Islet of Langerhans (tissue), 1 donor: ENCODE measurements at regions not wholly inside any gene's neighbourhood (a gene's known extent, or its start where the extent isn't known, plus 50 kb on each side); places are given as distances from the start of the nearest gene placed in this dataset.

Experiments
- FAIRE-seq: peaks from one replicate; lab custom pipeline; 2011; peaks lifted over from hg19 to GRCh38; lab: Jason Lieb, UNC

DNA sequence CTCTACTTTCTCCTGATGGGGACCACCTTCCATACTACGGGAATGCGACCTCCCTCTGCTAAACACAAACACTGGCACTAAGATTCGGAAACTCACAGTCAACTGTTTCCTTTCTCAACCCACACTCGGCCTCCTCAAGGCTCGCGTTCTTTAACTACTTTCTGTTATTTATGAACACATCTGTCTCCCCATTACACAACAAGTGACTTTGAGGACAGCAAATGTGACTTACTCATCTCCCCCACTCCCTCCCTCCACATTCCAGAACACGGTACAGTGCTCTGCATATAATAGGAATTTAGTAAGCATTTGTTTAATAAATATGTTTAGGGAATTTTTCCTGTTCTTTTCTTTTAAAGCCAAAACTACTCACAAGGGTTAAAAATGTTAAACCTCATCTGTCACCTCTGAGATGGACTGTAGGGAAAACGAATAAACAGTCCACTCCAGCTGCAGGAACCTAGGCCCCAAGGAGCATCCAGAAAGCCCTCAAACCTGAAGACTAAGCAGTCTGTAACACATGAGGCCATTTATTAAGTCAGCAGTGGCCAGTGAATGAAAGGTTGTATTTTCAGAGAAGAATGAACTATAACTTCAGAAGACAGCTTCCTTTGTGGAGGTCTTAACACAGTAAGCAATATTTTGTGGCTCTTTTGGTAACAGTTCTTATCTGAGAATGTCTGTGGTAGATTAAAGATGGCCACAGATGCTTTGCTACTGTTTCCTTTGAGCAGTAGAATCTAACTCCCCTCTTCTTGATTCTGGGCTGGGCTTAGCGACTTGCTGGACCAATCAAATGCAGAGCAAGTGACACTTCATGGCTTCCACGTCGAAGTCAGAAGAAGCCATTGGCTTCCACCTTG, 209.6 kb upstream of the DTNBP1 start:
- FAIRE-seq: no peak

- FAIRE-seq: no peak
Measured at GRCh38 chr6:15871276-15871675, 208.4 kb upstream of the DTNBP1 start.

DNA sequence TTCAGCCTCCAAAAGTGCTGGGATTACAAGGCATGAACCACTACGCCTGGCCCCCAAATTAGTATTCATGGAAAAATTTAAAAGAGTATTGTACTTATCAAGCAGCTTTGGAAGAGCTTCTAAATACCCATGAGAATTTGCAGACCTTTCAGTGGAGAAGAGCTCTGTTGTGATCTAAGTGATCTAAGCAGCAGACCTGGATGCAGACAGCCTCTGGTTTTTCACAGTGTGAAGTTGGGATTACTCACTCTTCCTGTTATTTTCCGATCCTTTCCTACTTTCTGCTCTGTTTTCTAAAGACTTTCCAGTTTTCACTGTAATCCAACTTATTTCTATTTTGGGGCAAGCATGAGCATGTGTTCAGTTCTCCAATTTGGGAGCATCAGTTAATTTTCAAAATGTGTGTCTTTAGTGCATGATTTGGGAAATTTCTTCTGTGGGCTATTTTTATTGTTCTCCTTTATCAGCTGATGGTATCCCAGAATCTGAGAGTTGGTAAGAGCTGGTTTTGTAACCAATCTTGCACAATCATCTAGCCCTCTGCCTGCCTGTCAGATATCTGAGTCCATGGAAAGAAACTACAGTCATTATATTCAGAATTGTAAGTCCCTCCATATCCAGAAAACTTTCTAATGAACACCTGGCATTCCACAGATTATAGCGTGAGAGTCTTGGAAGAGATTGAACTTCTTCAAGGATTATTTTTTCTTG, 207.7 kb upstream of the DTNBP1 start:
- FAIRE-seq: no peak

DNA sequence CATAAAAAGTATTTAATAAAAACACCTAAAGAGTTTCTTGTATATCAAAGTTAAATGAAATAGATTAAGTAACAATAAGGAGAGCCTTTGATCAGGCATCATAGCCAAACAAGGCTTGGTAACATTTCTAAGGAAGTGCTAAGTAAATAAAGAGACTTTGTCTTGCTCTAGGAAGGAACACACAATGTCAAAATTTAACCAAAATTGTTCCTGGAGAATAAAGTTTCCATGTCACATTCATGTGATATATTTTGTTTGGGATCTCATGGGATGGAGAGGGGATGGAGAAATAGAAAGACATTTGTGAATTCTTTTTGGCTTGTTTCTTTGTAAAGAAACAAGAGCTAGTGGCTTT, 201.9 kb upstream of the DTNBP1 start:
- FAIRE-seq: no peak

DNA sequence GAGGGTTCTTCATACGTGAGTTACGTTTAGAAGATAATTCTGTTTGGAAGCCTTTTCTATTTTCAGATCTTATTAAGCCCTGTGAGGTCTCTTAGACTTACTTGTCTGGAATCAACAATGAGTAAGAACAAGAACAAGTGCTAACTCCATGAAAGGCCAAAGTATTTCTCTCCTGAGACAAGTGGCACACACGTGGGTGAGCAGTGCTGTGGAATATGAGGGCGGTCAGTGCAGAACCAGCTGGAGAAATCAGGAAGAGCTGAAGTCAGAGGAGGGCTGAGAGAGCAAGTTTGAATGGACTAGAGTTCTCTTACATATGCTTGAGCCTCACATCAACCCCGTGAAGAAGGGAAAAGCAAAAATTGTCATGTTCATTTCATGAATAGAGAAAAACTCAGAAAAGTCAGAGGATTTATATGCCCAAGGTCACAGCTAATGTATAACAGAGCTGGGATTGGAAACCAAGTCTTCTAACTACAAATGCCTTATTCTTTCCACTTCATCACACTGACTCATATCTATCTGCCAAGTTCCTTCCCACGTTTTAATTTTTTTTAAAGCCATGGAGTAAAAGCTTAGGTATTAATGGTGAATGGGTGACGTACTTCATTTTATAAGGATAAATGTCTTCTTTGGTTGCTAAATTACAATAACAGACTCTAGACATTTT, 201.3 kb upstream of the DTNBP1 start:
- no peak for FAIRE-seq

GRCh38 chr6:15862810-15863209, 200.0 kb upstream of the DTNBP1 start:
- FAIRE-seq: no peak

- no peak for FAIRE-seq
Measured at GRCh38 chr6:15861486-15861885, 198.7 kb upstream of the DTNBP1 start.

GRCh38 chr6:15854826-15855710, 192.2 kb upstream of the DTNBP1 start:
- no peak for FAIRE-seq

GRCh38 chr6:15854378-15854777, 191.6 kb upstream of the DTNBP1 start:
- no peak for FAIRE-seq

GRCh38 chr6:15853259-15853658, 190.4 kb upstream of the DTNBP1 start:
- FAIRE-seq: no peak

GRCh38 chr6:15852289-15852688, 189.5 kb upstream of the DTNBP1 start:
- no peak for FAIRE-seq

- FAIRE-seq: no peak
Measured at GRCh38 chr6:15849395-15849794, 186.6 kb upstream of the DTNBP1 start.

DNA sequence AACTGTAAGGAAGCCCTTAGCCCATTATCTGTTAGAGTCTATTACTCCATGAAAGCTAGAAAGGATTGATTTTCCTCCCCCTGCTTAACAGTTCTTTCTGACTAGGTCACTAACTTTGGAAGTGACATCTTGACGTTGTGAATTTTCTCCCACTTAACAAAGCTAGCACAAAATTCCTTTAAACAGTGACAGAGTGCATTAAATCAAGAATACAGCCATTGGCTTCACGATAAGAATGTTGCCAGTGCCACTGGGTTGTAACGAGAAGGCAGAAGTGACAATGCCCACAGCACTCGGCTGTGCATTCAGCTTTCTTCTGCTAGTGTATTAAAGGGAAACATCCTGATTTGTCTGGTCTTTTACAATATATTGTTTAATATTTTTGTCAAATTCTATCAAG, 182.7 kb upstream of the DTNBP1 start:
- FAIRE-seq: no peak

DNA sequence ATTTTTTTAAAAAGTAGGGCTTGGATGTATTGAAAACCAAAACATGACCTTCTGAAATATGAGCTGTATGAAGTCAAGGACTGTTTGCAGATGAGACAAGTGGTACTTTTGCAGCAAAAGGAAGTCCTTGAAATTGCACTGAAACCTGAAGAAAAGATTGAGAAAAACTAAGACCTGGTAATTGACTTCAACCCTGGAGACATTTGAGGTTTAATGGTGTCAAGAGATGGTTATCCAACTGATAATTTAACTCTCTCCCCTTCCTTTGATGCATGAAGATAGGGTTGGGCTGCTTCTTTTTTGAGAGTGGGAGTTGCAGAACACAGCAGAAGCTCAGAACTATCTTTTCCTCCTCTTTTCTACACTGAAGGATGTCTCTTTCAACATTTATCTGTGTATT, 180.9 kb upstream of the DTNBP1 start:
- no peak for FAIRE-seq

DNA sequence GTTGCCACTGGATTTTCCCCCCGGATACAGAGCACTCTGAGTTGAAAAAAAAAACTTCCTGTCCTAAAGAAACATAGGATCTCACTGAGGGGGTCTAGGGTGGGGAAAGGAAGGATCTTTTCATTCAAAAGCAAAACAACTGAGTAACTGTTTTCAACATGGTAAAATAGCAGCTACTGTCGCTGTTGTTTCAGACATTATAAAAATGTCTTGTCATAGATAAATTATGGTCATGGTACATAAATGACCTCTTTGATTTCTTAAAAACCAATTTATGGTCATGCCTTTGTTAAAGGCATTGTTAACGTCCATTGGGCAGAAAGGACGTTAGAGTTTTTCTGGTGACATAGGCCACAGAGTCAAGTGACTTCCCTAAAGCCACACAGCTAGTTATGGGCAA, 180.4 kb upstream of the DTNBP1 start:
- FAIRE-seq: no peak

- no peak for FAIRE-seq
Measured at GRCh38 chr6:15842727-15843117, 179.9 kb upstream of the DTNBP1 start.

GRCh38 chr6:15841937-15842726, 179.3 kb upstream of the DTNBP1 start:
- FAIRE-seq: no peak

GRCh38 chr6:15839969-15840541, 177.2 kb upstream of the DTNBP1 start:
- FAIRE-seq: no peak

DNA sequence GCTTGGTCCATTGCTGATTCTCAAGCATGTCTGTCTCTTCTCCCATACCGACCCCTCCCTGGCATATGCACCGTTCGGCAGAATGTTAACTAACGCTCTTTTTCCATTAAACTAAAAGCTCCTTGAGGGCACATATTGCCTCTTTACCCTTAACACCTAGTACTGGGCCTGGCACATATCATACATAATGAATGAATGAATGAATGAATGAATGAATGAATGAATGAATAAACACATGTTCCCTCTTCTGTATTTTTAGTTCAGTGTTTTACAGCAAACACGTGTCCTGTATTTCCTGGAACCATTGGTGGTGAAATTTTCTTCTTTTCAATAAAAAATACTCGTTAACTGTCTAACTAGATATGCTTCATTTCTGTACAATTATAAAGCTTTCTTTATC, 174.4 kb upstream of the DTNBP1 start:
- FAIRE-seq: no peak

GRCh38 chr6:15832841-15833240, 170.0 kb upstream of the DTNBP1 start:
- no peak for FAIRE-seq

DNA sequence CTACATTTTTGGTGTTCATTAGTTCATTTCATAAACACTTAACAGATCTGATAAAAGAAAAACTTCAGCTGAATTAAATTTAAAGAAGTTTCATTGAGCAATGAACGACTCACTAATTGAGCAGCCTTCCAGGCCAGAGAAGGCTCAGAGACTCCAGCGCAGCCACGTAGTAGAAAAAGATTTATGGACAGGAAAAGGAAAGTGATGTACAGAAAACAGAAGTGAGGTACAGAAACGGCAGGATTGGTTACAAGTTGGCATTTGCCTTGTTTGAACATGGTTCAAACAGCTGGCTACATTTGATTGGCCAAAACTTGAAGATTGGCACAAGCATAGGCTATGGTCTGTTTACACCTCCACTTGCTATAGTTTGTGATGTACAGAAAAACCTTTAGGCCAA, 166.3 kb upstream of the DTNBP1 start:
- FAIRE-seq: no peak
